Tibial nerve (tissue), 4 donors: ENCODE measurements at regions not wholly inside any gene's neighbourhood (a gene's known extent, or its start where the extent isn't known, plus 50 kb on each side); places are given as distances from the start of the nearest gene placed in this dataset.

Source experiments
- CTCF ChIP-seq, 5 experiments: fragments of 200-600 bp in 3 of 5; fragments of 450-650 bp in 2 of 5; sonication (generic) in 3 of 5; IDR thresholded peaks; one replicate each; pipeline ENCODE4 v1.5.1; 2016 to 2019; ENCODE audit warnings: antibody characterized with exemption in 5 of 5, mild to moderate bottlenecking in 3 of 5, moderate library complexity in 2 of 5
- EP300 ChIP-seq, 2 donors: sonication (generic); formaldehyde crosslinking; IDR thresholded peaks; one replicate each; pipeline ENCODE4 v1.6.1; 2017; ENCODE audit warnings: antibody characterized with exemption in 2 of 2, mild to moderate bottlenecking in 1 of 2
- POLR2A ChIP-seq, 2 donors: fragments of 450-650 bp; IDR thresholded peaks; one replicate each; pipeline ENCODE4 v1.6.1; 2017; ENCODE audit warnings: antibody characterized with exemption in 2 of 2, mild to moderate bottlenecking in 2 of 2, moderate library complexity in 2 of 2

DNA sequence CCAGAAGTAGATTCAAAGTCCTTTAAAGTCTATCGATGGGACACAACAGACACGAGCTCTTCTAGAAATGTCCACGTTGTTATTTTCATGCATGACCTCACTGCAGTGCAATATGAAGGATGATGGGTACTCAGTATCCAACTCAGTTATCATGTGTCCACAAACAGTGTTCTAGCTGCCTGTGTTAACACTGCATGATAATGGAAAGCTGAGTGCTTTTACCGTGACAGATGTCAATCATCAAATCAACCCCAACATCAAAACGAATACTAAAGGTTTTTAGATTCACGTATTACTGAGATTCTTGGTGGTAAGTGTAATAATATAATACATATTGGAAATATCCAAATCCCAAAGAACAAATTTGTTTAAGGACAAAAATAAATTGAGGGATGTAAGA is 394.8 kb upstream of the TENM3 start:
- no peak for TF ChIP-seq EP300 (IDR thresholded peaks at IDR 0.05)
- no peak for TF ChIP-seq CTCF (IDR thresholded peaks at IDR 0.05)
- TF ChIP-seq POLR2A (IDR thresholded peaks at IDR 0.05) = no peak
